ENCODE measurements at regions not wholly inside any gene's neighbourhood (a gene's known extent, or its start where the extent isn't known, plus 50 kb on each side); places are given as distances from the start of the nearest gene placed in this dataset.
A peak's percentile ranks its signal among the peaks of the same experiment; 100 is the strongest.

GRCh38 chr5:1745123-1745795 is 54.4 kb downstream of the MRPL36 start:
- no peak for TF ChIP-seq CTCF (IDR thresholded peaks at IDR 0.05)
- Mint-ChIP-seq H3K27me3 (ENCODE audit: unreplicated experiment) (no peaks in the 10 kb centered on the region), H3K27ac (ENCODE audit: unreplicated experiment) (no peak overlapping the region), H3K9me3 (ENCODE audit: unreplicated experiment) (peaks cover 18% of the 10 kb centered on the region), H3K4me3 (ENCODE audit: unreplicated experiment) (no peak overlapping the region), H3K4me1 (ENCODE audit: unreplicated experiment) (no peaks in the 10 kb centered on the region), H3K36me3 (ENCODE audit: unreplicated experiment) (peaks cover 4% of the 10 kb centered on the region)
- DNase-seq (ENCODE audit: extremely low spot score, unreplicated experiment), result no peak

- Mint-ChIP-seq H3K27ac (ENCODE audit: unreplicated experiment) (no peak overlapping the region), H3K4me1 (ENCODE audit: unreplicated experiment) (no peaks in the 10 kb centered on the region), H3K9me3 (ENCODE audit: unreplicated experiment) (peaks cover 25% of the 10 kb centered on the region), H3K4me3 (ENCODE audit: unreplicated experiment) (no peak overlapping the region), H3K36me3 (ENCODE audit: unreplicated experiment) (peaks cover 4% of the 10 kb centered on the region), H3K27me3 (ENCODE audit: unreplicated experiment) (no peaks in the 10 kb centered on the region)
- no peak for TF ChIP-seq CTCF (IDR thresholded peaks at IDR 0.05)
- DNase-seq (ENCODE audit: extremely low spot score, unreplicated experiment), result peak; percentile 74
Measured at GRCh38 chr5:1744393-1745122, 55.1 kb downstream of the MRPL36 start.

GRCh38 chr5:1743769-1744085 is 55.9 kb downstream of the MRPL36 start:
- peak; percentile 69 for DNase-seq (ENCODE audit: extremely low spot score, unreplicated experiment)
- H3K36me3 Mint-ChIP-seq (ENCODE audit: unreplicated experiment), result peaks cover 4% of the 10 kb centered on the region
- peaks cover 29% of the 10 kb centered on the region for H3K9me3 Mint-ChIP-seq (ENCODE audit: unreplicated experiment)
- no peak overlapping the region for H3K4me3 Mint-ChIP-seq (ENCODE audit: unreplicated experiment)
- no peak for TF ChIP-seq CTCF (IDR thresholded peaks at IDR 0.05)
- no peaks in the 10 kb centered on the region for H3K4me1 Mint-ChIP-seq (ENCODE audit: unreplicated experiment)
- no peaks in the 10 kb centered on the region for H3K27me3 Mint-ChIP-seq (ENCODE audit: unreplicated experiment)
- no peak overlapping the region for H3K27ac Mint-ChIP-seq (ENCODE audit: unreplicated experiment)

- DNase-seq (ENCODE audit: extremely low spot score, unreplicated experiment), result peak; percentile 72
- Mint-ChIP-seq H3K27ac (ENCODE audit: unreplicated experiment) (no peak overlapping the region), H3K9me3 (ENCODE audit: unreplicated experiment) (peaks cover 29% of the 10 kb centered on the region), H3K4me1 (ENCODE audit: unreplicated experiment) (no peaks in the 10 kb centered on the region), H3K4me3 (ENCODE audit: unreplicated experiment) (no peak overlapping the region), H3K27me3 (ENCODE audit: unreplicated experiment) (no peaks in the 10 kb centered on the region), H3K36me3 (ENCODE audit: unreplicated experiment) (peaks cover 4% of the 10 kb centered on the region)
- TF ChIP-seq CTCF (IDR thresholded peaks at IDR 0.05), result no peak
Measured at GRCh38 chr5:1743061-1743768, 56.4 kb downstream of the MRPL36 start.

GRCh38 chr5:1737790-1738405 is 61.7 kb downstream of the MRPL36 start:
- peaks cover 4% of the 10 kb centered on the region for H3K36me3 Mint-ChIP-seq (ENCODE audit: unreplicated experiment)
- no peaks in the 10 kb centered on the region for H3K4me1 Mint-ChIP-seq (ENCODE audit: unreplicated experiment)
- no peak overlapping the region for H3K4me3 Mint-ChIP-seq (ENCODE audit: unreplicated experiment)
- no peaks in the 10 kb centered on the region for H3K27me3 Mint-ChIP-seq (ENCODE audit: unreplicated experiment)
- DNase-seq (ENCODE audit: extremely low spot score, unreplicated experiment), result peak; percentile 30
- peak; percentile 44 for TF ChIP-seq CTCF (IDR thresholded peaks at IDR 0.05)
- peaks cover 29% of the 10 kb centered on the region for H3K9me3 Mint-ChIP-seq (ENCODE audit: unreplicated experiment)
- no peak overlapping the region for H3K27ac Mint-ChIP-seq (ENCODE audit: unreplicated experiment)
